Breast epithelium (tissue), 4 donors: ENCODE measurements at regions not wholly inside any gene's neighbourhood (a gene's known extent, or its start where the extent isn't known, plus 50 kb on each side); places are given as distances from the start of the nearest gene placed in this dataset.

Source experiments
- DNase-seq, 2 donors: peaks; one replicate each; pipeline ENCODE4 v3.0.0-alpha.2; 2019; ENCODE audit warnings: low spot score in 2 of 2
- H3K27ac ChIP-seq, 2 donors: fragments of 200-600 bp; sonication (generic) in 1 of 2; one replicate each; pipeline ENCODE4 v1.5.1; 2016 to 2019; ENCODE audit warnings: mild to moderate bottlenecking in 1 of 2
- H3K27me3 ChIP-seq, 2 donors: fragments of 200-600 bp; sonication (generic) in 1 of 2; one replicate each; pipeline versions ENCODE4 v1.5.1 to v1.6.0; 2017 to 2019; ENCODE audit warnings: control low read depth in 1 of 2, mild to moderate bottlenecking in 1 of 2
- H3K36me3 ChIP-seq: fragments of 200-600 bp; one replicate; pipeline ENCODE4 v1.5.1; 2019
- H3K4me1 ChIP-seq, 2 donors: fragments of 200-600 bp; sonication (generic); one replicate each; pipeline ENCODE4 v1.5.1; 2016 to 2019; ENCODE audit warnings: control low read depth in 1 of 2
- H3K4me3 ChIP-seq, 3 donors: fragments of 200-600 bp; sonication (generic); 1 replicate in 2 of 3; 2 replicates in 1 of 3; pipeline ENCODE4 v1.5.1; 2016 to 2019; ENCODE audit warnings: mild to moderate bottlenecking in 3 of 3, moderate library complexity in 2 of 3
- H3K9me3 ChIP-seq, 2 donors: fragments of 200-600 bp; sonication (generic) in 1 of 2; one replicate each; pipeline ENCODE4 v1.5.1; 2016 to 2019; ENCODE audit warnings: control low read depth in 1 of 2
- POLR2A ChIP-seq: fragments of 450-650 bp; IDR thresholded peaks from one replicate; pipeline ENCODE4 v1.6.1; 2016; ENCODE audit warnings: antibody characterized with exemption, mild to moderate bottlenecking, moderate library complexity
- POLR2AphosphoS5 ChIP-seq, 3 donors: sonication (generic); formaldehyde crosslinking; IDR thresholded peaks; one replicate each; pipeline ENCODE4 v1.6.1; 2017; ENCODE audit warnings: antibody characterized with exemption in 3 of 3
- intact Hi-C: fragments of 100-400 bp; cut with DNase I; formaldehyde crosslinking; loops from one replicate; pipeline ENCODE4 v1.15.1; 2023; ENCODE audit warnings: low total_unique reads
- TF ChIP-seq, protein P1 (sequence below), 3 donors: fragments of 450-650 bp; IDR thresholded peaks; one replicate each; pipeline ENCODE4 v1.5.1; 2016 to 2017; ENCODE audit warnings: antibody characterized with exemption in 3 of 3, mild to moderate bottlenecking in 3 of 3, moderate library complexity in 3 of 3

DNA sequence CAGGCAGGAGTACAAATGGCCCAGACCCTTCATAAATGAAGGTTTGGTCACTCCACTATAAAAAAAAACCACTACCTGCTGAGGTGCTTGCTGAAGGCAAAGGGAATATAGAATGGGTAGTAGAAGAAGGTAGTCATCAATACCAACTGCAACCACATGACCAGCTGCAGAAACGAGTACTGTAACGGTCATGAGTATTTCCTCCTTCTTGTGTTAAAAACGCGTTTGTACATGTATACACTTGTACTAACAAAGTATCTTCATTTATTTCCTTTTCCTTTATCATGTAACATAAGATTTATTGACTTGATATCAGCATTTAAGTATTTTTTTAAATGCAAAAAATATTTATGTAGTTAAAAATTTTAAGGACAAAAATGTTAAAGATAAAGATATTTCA, 238.6 kb downstream of the TFAP2B start:
- Histone ChIP-seq H3K36me3 (no peaks in the 10 kb centered on the region), H3K27ac (no peak overlapping the region), H3K4me1 (no peaks in the 10 kb centered on the region), H3K4me3 (no peak overlapping the region), H3K27me3 (no peaks in the 10 kb centered on the region), H3K9me3 (no peaks in the 10 kb centered on the region)
- no peak for TF ChIP-seq POLR2A
- TF ChIP-seq POLR2AphosphoS5 (IDR thresholded peaks at IDR 0.05), result no peak
- TF ChIP-seq, protein P1, sequence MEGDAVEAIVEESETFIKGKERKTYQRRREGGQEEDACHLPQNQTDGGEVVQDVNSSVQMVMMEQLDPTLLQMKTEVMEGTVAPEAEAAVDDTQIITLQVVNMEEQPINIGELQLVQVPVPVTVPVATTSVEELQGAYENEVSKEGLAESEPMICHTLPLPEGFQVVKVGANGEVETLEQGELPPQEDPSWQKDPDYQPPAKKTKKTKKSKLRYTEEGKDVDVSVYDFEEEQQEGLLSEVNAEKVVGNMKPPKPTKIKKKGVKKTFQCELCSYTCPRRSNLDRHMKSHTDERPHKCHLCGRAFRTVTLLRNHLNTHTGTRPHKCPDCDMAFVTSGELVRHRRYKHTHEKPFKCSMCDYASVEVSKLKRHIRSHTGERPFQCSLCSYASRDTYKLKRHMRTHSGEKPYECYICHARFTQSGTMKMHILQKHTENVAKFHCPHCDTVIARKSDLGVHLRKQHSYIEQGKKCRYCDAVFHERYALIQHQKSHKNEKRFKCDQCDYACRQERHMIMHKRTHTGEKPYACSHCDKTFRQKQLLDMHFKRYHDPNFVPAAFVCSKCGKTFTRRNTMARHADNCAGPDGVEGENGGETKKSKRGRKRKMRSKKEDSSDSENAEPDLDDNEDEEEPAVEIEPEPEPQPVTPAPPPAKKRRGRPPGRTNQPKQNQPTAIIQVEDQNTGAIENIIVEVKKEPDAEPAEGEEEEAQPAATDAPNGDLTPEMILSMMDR (IDR thresholded peaks at IDR 0.05), result no peak
- intact Hi-C loops, result no loop called here
- DNase-seq, result no peak

GRCh38 chr6:51060262-51060762, 241.6 kb downstream of the TFAP2B start:
- no peak for DNase-seq
- TF ChIP-seq, protein P1 (IDR thresholded peaks at IDR 0.05), result no peak
- TF ChIP-seq POLR2AphosphoS5 (IDR thresholded peaks at IDR 0.05) (no peak), POLR2A (no peak)
- no peaks in the 10 kb centered on the region for H3K27me3 ChIP-seq
- intact Hi-C loops, result no loop called here
- no peak overlapping the region for H3K4me3 ChIP-seq
- no peaks in the 10 kb centered on the region for H3K36me3 ChIP-seq
- no peaks in the 10 kb centered on the region for H3K4me1 ChIP-seq
- no peaks in the 10 kb centered on the region for H3K9me3 ChIP-seq
- H3K27ac ChIP-seq, result no peak overlapping the region

GRCh38 chr6:51062166-51062722, 243.6 kb downstream of the TFAP2B start:
- no peak overlapping the region for H3K27ac ChIP-seq
- DNase-seq, result no peak
- H3K36me3 ChIP-seq, result no peaks in the 10 kb centered on the region
- H3K4me1 ChIP-seq, result no peaks in the 10 kb centered on the region
- no peaks in the 10 kb centered on the region for H3K27me3 ChIP-seq
- intact Hi-C loops, result no loop called here
- TF ChIP-seq, protein P1 (IDR thresholded peaks at IDR 0.05), result no peak
- no peak for TF ChIP-seq POLR2A
- TF ChIP-seq POLR2AphosphoS5 (IDR thresholded peaks at IDR 0.05), result no peak
- H3K9me3 ChIP-seq, result no peaks in the 10 kb centered on the region
- no peak overlapping the region for H3K4me3 ChIP-seq

GRCh38 chr6:51077821-51078518, 259.3 kb downstream of the TFAP2B start:
- no peaks in the 10 kb centered on the region for H3K36me3 ChIP-seq
- no peaks in the 10 kb centered on the region for H3K4me1 ChIP-seq
- no peak for DNase-seq
- intact Hi-C loops, result no loop called here
- no peak overlapping the region for H3K4me3 ChIP-seq
- no peaks in the 10 kb centered on the region for H3K27me3 ChIP-seq
- peaks cover 0 to 6% of the 10 kb centered on the region in 2 donors for H3K9me3 ChIP-seq
- TF ChIP-seq POLR2A, result no peak
- TF ChIP-seq, protein P1 (IDR thresholded peaks at IDR 0.05), result no peak
- TF ChIP-seq POLR2AphosphoS5 (IDR thresholded peaks at IDR 0.05), result no peak
- H3K27ac ChIP-seq, result no peak overlapping the region

- Histone ChIP-seq H3K4me3 (no peak overlapping the region), H3K9me3 (peaks cover 4 to 7% of the 10 kb centered on the region in 2 donors), H3K4me1 (no peaks in the 10 kb centered on the region), H3K27ac (no peak overlapping the region), H3K27me3 (no peaks in the 10 kb centered on the region), H3K36me3 (no peaks in the 10 kb centered on the region)
- intact Hi-C loops, result no loop called here
- TF ChIP-seq, protein P1 (IDR thresholded peaks at IDR 0.05), result no peak
- TF ChIP-seq POLR2AphosphoS5 (IDR thresholded peaks at IDR 0.05), result no peak
- no peak for TF ChIP-seq POLR2A
- no peak for DNase-seq
Measured at GRCh38 chr6:51090343-51090742, 271.7 kb downstream of the TFAP2B start.
